ENCODE measurements at regions not wholly inside any gene's neighbourhood (a gene's known extent, or its start where the extent isn't known, plus 50 kb on each side); places are given as distances from the start of the nearest gene placed in this dataset.

GRCh38 chr3:3726549-3726948 is 72.7 kb upstream of the LRRN1 start:
- H3K9me3 Mint-ChIP-seq (ENCODE audit: unreplicated experiment), result peaks cover 4% of the 10 kb centered on the region
- DNase-seq (ENCODE audit: low read depth) (no peak), FAIRE-seq (no peak)
- Histone ChIP-seq H2AFZ (ENCODE audit: low read depth, low read length) (no peak overlapping the region), H3K9me3 (ENCODE audit: insufficient read depth, low read depth, low read length) (no peaks in the 10 kb centered on the region), H4K20me1 (ENCODE audit: insufficient read depth, low read length) (no peaks in the 10 kb centered on the region), H3K4me2 (ENCODE audit: low read length) (no peak overlapping the region), H3K4me1 (ENCODE audit: insufficient read depth, low read length) (no peaks in the 10 kb centered on the region), H3K36me3 (ENCODE audit: insufficient read depth, low read length) (no peaks in the 10 kb centered on the region), H3K79me2 (ENCODE audit: insufficient read depth, low read length) (no peaks in the 10 kb centered on the region), H3K9ac (ENCODE audit: low read length) (no peak overlapping the region), H3K27ac (ENCODE audit: low read depth, low read length) (no peak overlapping the region), H3K4me3 (ENCODE audit: insufficient read depth, low read depth, low read length) (no peak overlapping the region), H3K27me3 (ENCODE audit: insufficient read depth, low read length) (no peaks in the 10 kb centered on the region)
- H3K27ac Mint-ChIP-seq (ENCODE audit: unreplicated experiment), result no peak overlapping the region
- no peaks in the 10 kb centered on the region for H3K4me1 Mint-ChIP-seq (ENCODE audit: low read depth, unreplicated experiment)
- H3K27me3 Mint-ChIP-seq (ENCODE audit: low read depth, unreplicated experiment), result no peaks in the 10 kb centered on the region
- no peak overlapping the region for H3K4me3 Mint-ChIP-seq (ENCODE audit: unreplicated experiment)
- TF ChIP-seq, protein P1, sequence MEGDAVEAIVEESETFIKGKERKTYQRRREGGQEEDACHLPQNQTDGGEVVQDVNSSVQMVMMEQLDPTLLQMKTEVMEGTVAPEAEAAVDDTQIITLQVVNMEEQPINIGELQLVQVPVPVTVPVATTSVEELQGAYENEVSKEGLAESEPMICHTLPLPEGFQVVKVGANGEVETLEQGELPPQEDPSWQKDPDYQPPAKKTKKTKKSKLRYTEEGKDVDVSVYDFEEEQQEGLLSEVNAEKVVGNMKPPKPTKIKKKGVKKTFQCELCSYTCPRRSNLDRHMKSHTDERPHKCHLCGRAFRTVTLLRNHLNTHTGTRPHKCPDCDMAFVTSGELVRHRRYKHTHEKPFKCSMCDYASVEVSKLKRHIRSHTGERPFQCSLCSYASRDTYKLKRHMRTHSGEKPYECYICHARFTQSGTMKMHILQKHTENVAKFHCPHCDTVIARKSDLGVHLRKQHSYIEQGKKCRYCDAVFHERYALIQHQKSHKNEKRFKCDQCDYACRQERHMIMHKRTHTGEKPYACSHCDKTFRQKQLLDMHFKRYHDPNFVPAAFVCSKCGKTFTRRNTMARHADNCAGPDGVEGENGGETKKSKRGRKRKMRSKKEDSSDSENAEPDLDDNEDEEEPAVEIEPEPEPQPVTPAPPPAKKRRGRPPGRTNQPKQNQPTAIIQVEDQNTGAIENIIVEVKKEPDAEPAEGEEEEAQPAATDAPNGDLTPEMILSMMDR (IDR thresholded peaks at IDR 0.05; ENCODE audit: insufficient read depth, low read depth, low read length), result no peak
- no peak for TF ChIP-seq EZH2 (IDR thresholded peaks at IDR 0.05; ENCODE audit: insufficient read depth, low read length)
- H3K36me3 Mint-ChIP-seq (ENCODE audit: low read depth, unreplicated experiment), result no peaks in the 10 kb centered on the region

- H3K36me3 ChIP-seq (ENCODE audit: insufficient read depth, low read length), result no peaks in the 10 kb centered on the region
- no peak for DNase-seq (ENCODE audit: low read depth)
- no peaks in the 10 kb centered on the region for H4K20me1 ChIP-seq (ENCODE audit: insufficient read depth, low read length)
- H3K4me3 Mint-ChIP-seq (ENCODE audit: unreplicated experiment), result no peak overlapping the region
- no peaks in the 10 kb centered on the region for H3K4me1 ChIP-seq (ENCODE audit: insufficient read depth, low read length)
- no peak overlapping the region for H3K4me2 ChIP-seq (ENCODE audit: low read length)
- H3K4me3 ChIP-seq (ENCODE audit: insufficient read depth, low read depth, low read length), result no peak overlapping the region
- no peak overlapping the region for H3K9ac ChIP-seq (ENCODE audit: low read length)
- H3K4me1 Mint-ChIP-seq (ENCODE audit: low read depth, unreplicated experiment), result no peaks in the 10 kb centered on the region
- TF ChIP-seq EZH2 (IDR thresholded peaks at IDR 0.05; ENCODE audit: insufficient read depth, low read length), result no peak
- TF ChIP-seq, protein P1 (IDR thresholded peaks at IDR 0.05; ENCODE audit: insufficient read depth, low read depth, low read length), result no peak
- H3K27ac ChIP-seq (ENCODE audit: low read depth, low read length), result no peak overlapping the region
- FAIRE-seq, result no peak
- H3K9me3 ChIP-seq (ENCODE audit: insufficient read depth, low read depth, low read length), result no peaks in the 10 kb centered on the region
- no peaks in the 10 kb centered on the region for H3K79me2 ChIP-seq (ENCODE audit: insufficient read depth, low read length)
- H3K9me3 Mint-ChIP-seq (ENCODE audit: unreplicated experiment), result peaks cover 3% of the 10 kb centered on the region
- H3K27ac Mint-ChIP-seq (ENCODE audit: unreplicated experiment), result no peak overlapping the region
- no peaks in the 10 kb centered on the region for H3K27me3 Mint-ChIP-seq (ENCODE audit: low read depth, unreplicated experiment)
- no peaks in the 10 kb centered on the region for H3K36me3 Mint-ChIP-seq (ENCODE audit: low read depth, unreplicated experiment)
- no peak overlapping the region for H2AFZ ChIP-seq (ENCODE audit: low read depth, low read length)
- no peaks in the 10 kb centered on the region for H3K27me3 ChIP-seq (ENCODE audit: insufficient read depth, low read length)
These were observed 84.7 kb upstream of the LRRN1 start for GRCh38 chr3:3714572-3714971.

DNA sequence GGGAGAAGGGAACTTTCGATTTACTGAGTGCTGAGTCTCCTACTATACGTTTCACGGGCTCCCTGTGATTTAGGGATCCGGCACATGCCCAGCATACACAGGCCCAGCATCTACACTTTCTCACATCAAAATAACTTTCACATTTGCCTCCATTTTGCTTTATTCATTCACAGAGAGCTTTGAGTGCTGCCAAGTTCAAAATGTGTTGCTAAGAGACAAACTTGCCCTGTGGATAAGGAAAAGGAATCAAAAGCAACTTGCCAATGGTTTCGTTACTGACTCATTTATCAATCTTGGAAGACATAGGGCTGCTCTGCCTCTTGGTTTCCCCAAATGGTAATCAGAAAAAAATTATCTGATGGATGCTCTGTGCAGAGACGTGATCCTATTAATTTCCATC is 86.3 kb upstream of the LRRN1 start:
- Mint-ChIP-seq H3K9me3 (ENCODE audit: unreplicated experiment) (no peaks in the 10 kb centered on the region), H3K4me1 (ENCODE audit: low read depth, unreplicated experiment) (no peaks in the 10 kb centered on the region), H3K4me3 (ENCODE audit: unreplicated experiment) (no peak overlapping the region), H3K27ac (ENCODE audit: unreplicated experiment) (no peak overlapping the region), H3K27me3 (ENCODE audit: low read depth, unreplicated experiment) (no peaks in the 10 kb centered on the region), H3K36me3 (ENCODE audit: low read depth, unreplicated experiment) (no peaks in the 10 kb centered on the region)
- no peak overlapping the region for H2AFZ ChIP-seq (ENCODE audit: low read depth, low read length)
- H3K27me3 ChIP-seq (ENCODE audit: insufficient read depth, low read length), result no peaks in the 10 kb centered on the region
- FAIRE-seq (no peak), DNase-seq (ENCODE audit: low read depth) (no peak)
- no peaks in the 10 kb centered on the region for H3K9me3 ChIP-seq (ENCODE audit: insufficient read depth, low read depth, low read length)
- no peak for TF ChIP-seq EZH2 (IDR thresholded peaks at IDR 0.05; ENCODE audit: insufficient read depth, low read length)
- TF ChIP-seq, protein P1 (IDR thresholded peaks at IDR 0.05; ENCODE audit: insufficient read depth, low read depth, low read length), result no peak
- H4K20me1 ChIP-seq (ENCODE audit: insufficient read depth, low read length), result no peaks in the 10 kb centered on the region
- no peaks in the 10 kb centered on the region for H3K4me1 ChIP-seq (ENCODE audit: insufficient read depth, low read length)
- H3K9ac ChIP-seq (ENCODE audit: low read length), result no peak overlapping the region
- H3K4me2 ChIP-seq (ENCODE audit: low read length), result no peak overlapping the region
- H3K79me2 ChIP-seq (ENCODE audit: insufficient read depth, low read length), result no peaks in the 10 kb centered on the region
- H3K36me3 ChIP-seq (ENCODE audit: insufficient read depth, low read length), result no peaks in the 10 kb centered on the region
- no peak overlapping the region for H3K27ac ChIP-seq (ENCODE audit: low read depth, low read length)
- no peak overlapping the region for H3K4me3 ChIP-seq (ENCODE audit: insufficient read depth, low read depth, low read length)
